Activated CD4-positive, CD25-positive, alpha-beta regulatory T cell treated with anti-CD3 and anti-CD28 coated beads, Interleukin-2, amount 50 U/mL, for 24 hours (primary cell): ENCODE measurements at regions not wholly inside any gene's neighbourhood (a gene's known extent, or its start where the extent isn't known, plus 50 kb on each side); places are given as distances from the start of the nearest gene placed in this dataset.
"Not testable (repeated sequence)": the region's sequence is repeated elsewhere in the genome, so short reads cannot be mapped to it uniquely, and the experiment has no call there.

Source experiments
- ATAC-seq, 2 donors: fragments of 150-1000 bp; cut with Tn5 transposase; one replicate each; pipeline ENCODE4 v1.10.0; 2021; ENCODE audit warnings: mild to moderate bottlenecking in 1 of 2, moderate library complexity in 1 of 2

- no peak for ATAC-seq
These were observed 222.4 kb downstream of the ANTXR2 start for GRCh38 chr4:79850626-79851025.

GRCh38 chr4:79848329-79848728 is 224.7 kb downstream of the ANTXR2 start:
- ATAC-seq, result no peak

GRCh38 chr4:79847411-79847810 is 225.6 kb downstream of the ANTXR2 start:
- no peak for ATAC-seq

GRCh38 chr4:79842162-79842561 is 230.9 kb downstream of the ANTXR2 start:
- no peak for ATAC-seq

GRCh38 chr4:79833857-79834256 is 239.2 kb downstream of the ANTXR2 start:
- ATAC-seq, result no peak

- ATAC-seq, result peak; percentile 76 to 79
These were observed 241.1 kb downstream of the ANTXR2 start for GRCh38 chr4:79831701-79832514.

- ATAC-seq, result no peak
These were observed 241.9 kb downstream of the ANTXR2 start for GRCh38 chr4:79831119-79831528.

GRCh38 chr4:79827283-79827682 is 245.7 kb downstream of the ANTXR2 start:
- no peak for ATAC-seq

GRCh38 chr4:79823148-79823763 is 249.8 kb downstream of the ANTXR2 start:
- no peak for ATAC-seq

- ATAC-seq, result peak; percentile 41 to 49
These were observed 252.6 kb downstream of the ANTXR2 start for GRCh38 chr4:79820427-79820826.

GRCh38 chr4:79807933-79808332 is 265.1 kb downstream of the ANTXR2 start:
- not testable (repeated sequence) for ATAC-seq

- ATAC-seq, result no peak
These were observed 275.0 kb downstream of the ANTXR2 start for GRCh38 chr4:79798047-79798446.

- ATAC-seq, result no peak
These were observed 276.1 kb downstream of the ANTXR2 start for GRCh38 chr4:79796948-79797347.

- no peak for ATAC-seq
These were observed 284.1 kb downstream of the ANTXR2 start for GRCh38 chr4:79788884-79789283.

GRCh38 chr4:79780129-79780528 is 292.9 kb downstream of the ANTXR2 start:
- ATAC-seq, result no peak

GRCh38 chr4:79772510-79772909 is 300.5 kb downstream of the ANTXR2 start:
- no peak for ATAC-seq

- ATAC-seq, result no peak
These were observed 308.9 kb downstream of the ANTXR2 start for GRCh38 chr4:79764120-79764519.

GRCh38 chr4:79763486-79764075 is 309.4 kb downstream of the ANTXR2 start:
- no peak for ATAC-seq

GRCh38 chr4:79759793-79760192 is 313.2 kb downstream of the ANTXR2 start:
- ATAC-seq, result no peak

GRCh38 chr4:79757600-79757999 is 315.4 kb downstream of the ANTXR2 start:
- ATAC-seq, result no peak

- ATAC-seq, result no peak
These were observed 316.7 kb downstream of the ANTXR2 start for GRCh38 chr4:79756140-79756895.

- no peak for ATAC-seq
These were observed 324.2 kb downstream of the ANTXR2 start for GRCh38 chr4:79748835-79749234.

- no peak for ATAC-seq
These were observed 325.8 kb downstream of the ANTXR2 start for GRCh38 chr4:79747252-79747651.
